Activated T-cell treated with anti-CD3 and anti-CD28 coated beads, Interleukin-2, amount 50 U/mL, for 72 hours (primary cell): ENCODE measurements at regions not wholly inside any gene's neighbourhood (a gene's known extent, or its start where the extent isn't known, plus 50 kb on each side); places are given as distances from the start of the nearest gene placed in this dataset.

Source experiments
- ATAC-seq, 2 donors: fragments of 150-1000 bp; cut with Tn5 transposase; replicated peaks in 1 of 2; 2 replicates each; pipeline ENCODE4 v1.10.0; 2021; ENCODE audit warnings: moderate library complexity in 2 of 2, mild to moderate bottlenecking in 1 of 2
- DNase-seq, 2 donors: peaks; one replicate each; pipeline ENCODE4 v3.0.0; 2021 to 2022; ENCODE audit warnings: mixed read lengths in 1 of 2
- H3K27ac Mint-ChIP-seq: one replicate; pipeline ENCODE4 v1.8.0; 2022; ENCODE audit warnings: mild to moderate bottlenecking, moderate library complexity, mixed read lengths
- H3K27me3 Mint-ChIP-seq: one replicate; pipeline ENCODE4 v1.8.0; 2022; ENCODE audit warnings: low read depth, mixed read lengths
- H3K36me3 Mint-ChIP-seq, 2 donors: one replicate each; pipeline ENCODE4 v1.8.0; 2022; ENCODE audit warnings: mixed read lengths in 2 of 2, mild to moderate bottlenecking in 1 of 2; ENCODE audit not compliant: insufficient read depth in 2 of 2
- H3K4me1 Mint-ChIP-seq: one replicate; pipeline ENCODE4 v1.8.0; 2022; ENCODE audit warnings: low read depth, mixed read lengths
- H3K4me3 Mint-ChIP-seq, 2 donors: one replicate each; pipeline ENCODE4 v1.8.0; 2022; ENCODE audit warnings: mild to moderate bottlenecking in 2 of 2, mixed read lengths in 2 of 2, moderate library complexity in 2 of 2
- H3K9me3 Mint-ChIP-seq, 2 donors: one replicate each; pipeline ENCODE4 v1.8.0; 2022; ENCODE audit warnings: mixed read lengths in 2 of 2

DNA sequence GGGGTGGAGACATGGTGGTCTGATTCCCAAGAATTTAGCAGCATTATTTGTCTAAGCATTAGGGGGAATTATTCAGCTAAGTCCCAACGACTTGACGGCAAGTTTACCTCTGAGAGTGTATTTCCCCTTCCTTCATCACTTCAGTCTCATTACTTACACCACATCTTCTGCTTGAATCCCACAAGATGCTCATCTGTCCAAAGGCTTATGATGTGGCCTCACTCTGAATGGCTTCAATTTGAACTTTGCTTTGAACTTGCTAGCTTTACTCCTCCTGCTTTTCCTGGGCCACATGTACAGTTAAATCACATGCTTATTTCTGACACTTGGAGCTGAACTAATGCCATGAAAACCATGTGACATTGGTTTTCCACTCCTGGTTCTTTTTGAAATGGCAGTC, 231.3 kb upstream of the SATB1 start:
- ATAC-seq (peak; percentile 61 to 67), DNase-seq (no peak)
- Mint-ChIP-seq H3K4me1 (peaks cover 95% of the 10 kb centered on the region), H3K27me3 (no peaks in the 10 kb centered on the region), H3K27ac (peak overlapping the region; percentile 99), H3K4me3 (peak overlapping the region; percentile 74 to 93), H3K36me3 (peaks cover 5 to 6% of the 10 kb centered on the region in 2 donors), H3K9me3 (peaks cover 1 to 9% of the 10 kb centered on the region in 2 donors)

DNA sequence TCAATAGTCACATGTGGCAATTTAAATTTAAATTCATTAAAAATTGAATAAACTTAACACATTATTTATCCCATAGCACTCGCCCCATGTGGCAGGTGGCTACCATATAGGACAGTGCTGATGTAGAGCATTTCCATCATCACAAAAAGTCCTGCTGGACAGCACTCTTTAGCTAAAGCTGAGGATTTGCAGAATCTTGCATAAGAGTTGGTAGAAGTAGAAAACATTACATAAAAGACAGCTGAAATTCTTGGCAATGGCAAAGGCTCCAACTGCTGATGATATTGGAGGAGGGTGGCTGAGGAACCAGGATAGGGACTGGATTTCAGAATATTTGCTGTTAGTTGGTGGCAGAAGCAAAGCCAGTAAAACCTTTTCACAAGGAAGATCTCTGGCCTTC, 230.7 kb upstream of the SATB1 start:
- peaks cover 1 to 3% of the 10 kb centered on the region in 2 donors for H3K9me3 Mint-ChIP-seq
- H3K36me3 Mint-ChIP-seq = peaks cover 0 to 1% of the 10 kb centered on the region in 2 donors
- H3K27me3 Mint-ChIP-seq = no peaks in the 10 kb centered on the region
- H3K27ac Mint-ChIP-seq = peak overlapping the region; percentile 99
- H3K4me1 Mint-ChIP-seq = peaks cover 95% of the 10 kb centered on the region
- DNase-seq = no peak
- peak overlapping the region; percentile 74 to 93 for H3K4me3 Mint-ChIP-seq
- no peak for ATAC-seq

DNA sequence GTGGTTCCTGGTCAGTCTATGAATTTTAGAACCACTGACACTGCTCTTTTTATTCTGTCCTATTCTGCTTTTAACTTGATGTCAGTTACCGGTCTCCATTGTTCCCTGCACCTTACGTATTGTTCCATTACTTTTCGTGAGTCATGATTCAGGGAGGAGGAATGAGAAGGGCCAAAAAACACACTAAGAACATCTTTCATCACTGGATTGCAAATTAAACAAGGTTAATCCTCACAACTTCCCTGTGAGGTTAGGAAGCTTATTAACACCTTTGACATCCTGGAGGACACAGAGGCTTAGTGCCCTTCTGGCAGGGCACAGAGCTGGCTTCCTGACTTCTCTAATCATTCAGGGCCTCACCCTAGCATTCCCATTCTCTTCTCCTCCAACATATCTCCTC, 227.6 kb upstream of the SATB1 start:
- peaks cover 0 to 1% of the 10 kb centered on the region in 2 donors for H3K36me3 Mint-ChIP-seq
- peaks cover 1 to 3% of the 10 kb centered on the region in 2 donors for H3K9me3 Mint-ChIP-seq
- ATAC-seq = no peak
- no peak overlapping the region for H3K4me3 Mint-ChIP-seq
- H3K27me3 Mint-ChIP-seq = no peaks in the 10 kb centered on the region
- H3K4me1 Mint-ChIP-seq = peaks cover 95% of the 10 kb centered on the region
- H3K27ac Mint-ChIP-seq = peak overlapping the region; percentile 99
- no peak for DNase-seq

DNA sequence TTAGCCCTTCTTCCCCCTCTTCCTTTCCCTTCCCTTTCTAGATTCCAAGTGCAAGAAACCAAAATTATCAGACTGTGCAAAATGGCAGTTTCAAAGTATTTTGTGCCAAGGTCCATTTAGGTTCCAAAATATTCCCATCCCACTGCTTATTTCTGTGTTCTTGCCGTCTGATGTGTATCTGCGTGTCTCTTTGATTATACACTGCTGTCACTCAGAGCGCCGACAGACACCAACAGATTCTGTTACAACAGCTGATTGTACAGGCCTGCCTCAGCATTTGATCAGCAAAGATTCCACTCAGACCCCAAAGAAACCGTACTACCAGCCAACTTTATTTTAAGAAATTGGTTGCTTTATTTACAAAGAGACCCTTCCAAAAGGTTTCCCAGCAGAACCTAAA, 225.6 kb upstream of the SATB1 start:
- H3K36me3 Mint-ChIP-seq = peaks cover 0 to 1% of the 10 kb centered on the region in 2 donors

DNA sequence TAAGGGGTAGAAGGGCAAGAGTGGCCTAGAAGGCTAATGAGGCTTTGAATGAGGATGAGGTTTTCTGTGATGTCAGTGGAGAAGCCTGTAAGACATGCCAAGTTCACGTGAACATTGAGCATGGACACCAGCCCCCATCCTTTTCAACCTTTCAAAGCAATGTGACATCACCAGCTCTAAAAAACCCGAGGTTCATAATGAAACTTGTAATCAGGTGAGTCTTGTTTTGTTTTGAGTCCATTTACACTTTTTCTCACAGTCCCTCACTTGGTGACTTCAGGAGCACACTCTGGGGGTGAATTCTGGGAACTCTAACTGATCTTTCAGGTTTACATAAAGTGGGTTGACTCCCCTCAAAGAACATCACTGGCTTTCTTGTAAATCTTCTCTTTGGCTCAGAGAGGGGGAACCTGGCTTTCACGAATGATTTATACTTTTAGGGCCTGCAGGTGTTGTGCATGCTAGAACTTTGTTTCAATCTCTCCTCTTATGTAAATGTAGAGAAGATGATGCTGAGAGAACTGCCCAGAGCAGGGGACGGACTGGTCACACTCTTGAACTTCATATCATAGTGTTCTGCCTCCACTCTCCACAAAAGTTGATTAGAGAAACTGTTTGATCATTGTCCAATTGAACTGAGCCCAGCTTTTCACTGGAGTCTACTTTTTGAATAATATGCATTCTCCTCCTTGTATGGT, 224.7 kb upstream of the SATB1 start:
- Mint-ChIP-seq H3K36me3 (peaks cover 0 to 1% of the 10 kb centered on the region in 2 donors), H3K4me3 (peak overlapping the region; percentile 64 to 68), H3K9me3 (peaks cover 1 to 3% of the 10 kb centered on the region in 2 donors), H3K27ac (peak overlapping the region; percentile 99), H3K4me1 (peaks cover 96% of the 10 kb centered on the region), H3K27me3 (no peaks in the 10 kb centered on the region)
- ATAC-seq (peak; percentile 75 to 77), DNase-seq (peak; percentile 78 to 81)

More for the DNA sequence above, 225.6 kb upstream of the SATB1 start:
- H3K4me1 Mint-ChIP-seq = peaks cover 95% of the 10 kb centered on the region
- peak overlapping the region; percentile 61 to 68 for H3K4me3 Mint-ChIP-seq
- DNase-seq (no peak), ATAC-seq (no peak)
- H3K27me3 Mint-ChIP-seq = no peaks in the 10 kb centered on the region
- peak overlapping the region; percentile 99 for H3K27ac Mint-ChIP-seq
- H3K9me3 Mint-ChIP-seq = peaks cover 1 to 3% of the 10 kb centered on the region in 2 donors

DNA sequence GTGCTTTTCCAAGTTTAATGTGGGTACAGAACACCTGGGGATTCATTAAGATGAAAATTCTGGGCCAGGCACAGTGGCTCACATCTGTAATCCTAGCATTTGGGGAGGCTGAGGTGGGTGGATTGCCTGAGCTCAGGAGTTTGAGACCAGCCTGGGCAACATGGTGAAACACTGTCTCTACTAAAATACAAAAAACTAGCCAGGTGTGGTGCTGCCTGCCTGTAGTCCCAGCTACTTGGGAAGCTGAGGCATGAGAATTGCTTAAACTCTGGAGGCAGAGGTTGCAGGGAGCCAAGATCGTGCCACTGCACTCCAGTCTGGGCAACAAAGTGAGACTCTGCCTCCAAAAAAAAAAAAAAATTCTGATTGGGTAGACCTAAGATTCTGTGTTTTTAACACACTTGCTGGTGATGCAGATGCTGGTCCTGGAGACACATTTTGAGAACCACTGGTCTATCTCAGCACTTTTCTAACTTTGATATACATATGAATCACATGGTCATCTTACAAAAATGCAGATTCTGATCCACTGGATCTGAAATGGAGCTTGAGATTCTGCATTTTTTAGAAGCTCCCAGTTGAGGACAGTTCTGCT, 223.8 kb upstream of the SATB1 start:
- Mint-ChIP-seq H3K27ac (peak overlapping the region; percentile 99), H3K27me3 (no peaks in the 10 kb centered on the region), H3K9me3 (peaks cover 3% of the 10 kb centered on the region in 2 donors), H3K4me3 (peak overlapping the region; percentile 32 to 68), H3K36me3 (peaks cover 1% of the 10 kb centered on the region in 2 donors), H3K4me1 (peaks cover 98% of the 10 kb centered on the region)
- DNase-seq (peak; percentile 31), ATAC-seq (peak; percentile 51 to 53)

DNA sequence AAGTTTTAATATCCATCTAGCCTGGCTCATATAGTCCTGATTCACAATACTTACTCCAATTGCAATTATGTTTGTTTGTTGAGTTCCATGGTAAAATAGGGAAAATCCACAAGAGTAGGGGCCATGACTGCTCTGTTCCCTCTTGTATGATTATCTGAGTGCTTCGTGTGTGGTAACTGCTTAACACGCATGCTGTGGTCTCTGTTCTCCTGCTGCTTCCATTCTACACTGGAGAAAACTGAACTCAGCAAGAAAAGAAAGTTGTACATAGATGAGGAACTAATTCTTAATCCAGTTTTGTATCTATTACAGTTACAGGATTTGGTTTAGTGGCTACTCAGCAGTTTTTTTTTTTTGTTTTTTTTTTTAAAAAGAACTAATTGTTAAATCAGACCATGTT, 223.0 kb upstream of the SATB1 start:
- peak overlapping the region; percentile 0 to 21 for H3K4me3 Mint-ChIP-seq

DNA sequence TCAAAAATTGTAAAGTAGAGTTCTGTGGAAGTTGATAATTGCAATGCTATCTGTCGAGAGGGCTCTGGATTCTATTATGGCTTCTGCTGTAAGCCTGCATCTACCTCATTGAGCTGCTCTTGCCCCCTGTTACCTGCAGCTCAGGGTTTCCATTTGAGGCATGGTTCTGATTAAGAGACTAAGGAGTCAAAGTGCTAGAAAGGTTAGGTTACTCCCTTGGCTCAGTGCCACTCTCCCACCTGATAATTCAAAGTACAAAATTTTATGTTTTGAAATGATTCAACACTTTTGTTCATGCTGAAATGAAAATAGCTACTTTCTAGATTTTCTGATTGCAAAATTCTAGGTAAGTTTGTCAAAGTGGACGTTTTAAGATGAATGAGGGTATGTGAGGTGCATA, 220.5 kb upstream of the SATB1 start:
- DNase-seq (peak; percentile 78 to 79), ATAC-seq (peak; percentile 50 to 55)
- peak overlapping the region; percentile 99 for H3K27ac Mint-ChIP-seq
- peak overlapping the region; percentile 50 to 79 for H3K4me3 Mint-ChIP-seq
- peaks cover 93% of the 10 kb centered on the region for H3K4me1 Mint-ChIP-seq
- H3K27me3 Mint-ChIP-seq = no peaks in the 10 kb centered on the region
- peaks cover 6 to 13% of the 10 kb centered on the region in 2 donors for H3K9me3 Mint-ChIP-seq
- H3K36me3 Mint-ChIP-seq = peaks cover 17 to 19% of the 10 kb centered on the region in 2 donors

More for the DNA sequence above, 223.0 kb upstream of the SATB1 start:
- ATAC-seq (no peak), DNase-seq (no peak)
- peak overlapping the region; percentile 99 for H3K27ac Mint-ChIP-seq
- H3K9me3 Mint-ChIP-seq = peaks cover 3% of the 10 kb centered on the region in 2 donors
- H3K27me3 Mint-ChIP-seq = no peaks in the 10 kb centered on the region
- H3K36me3 Mint-ChIP-seq = peaks cover 1 to 3% of the 10 kb centered on the region in 2 donors
- peaks cover 100% of the 10 kb centered on the region for H3K4me1 Mint-ChIP-seq

DNA sequence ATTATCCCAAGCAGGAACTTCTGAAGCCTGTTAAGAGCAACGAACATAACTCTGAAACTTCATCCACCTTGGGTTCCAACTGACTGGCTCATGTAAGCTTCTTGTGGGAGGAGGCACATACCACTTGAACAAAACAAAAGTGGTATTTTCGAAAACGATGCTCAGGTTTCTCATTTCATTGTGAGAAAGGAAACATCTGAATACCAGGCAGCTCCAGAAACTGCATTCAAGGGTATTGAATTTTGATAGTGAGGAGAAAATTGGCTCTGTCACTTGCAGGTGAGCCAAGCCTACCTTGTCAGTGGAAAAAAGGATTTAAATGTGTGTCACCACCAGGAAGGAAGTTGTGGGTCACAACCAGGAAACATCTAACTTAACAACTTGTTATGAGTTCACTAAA, 218.1 kb upstream of the SATB1 start:
- DNase-seq = no peak
- H3K27me3 Mint-ChIP-seq = no peaks in the 10 kb centered on the region
- peak in 1 of 2 donors; percentile 24 for ATAC-seq
- H3K9me3 Mint-ChIP-seq = peaks cover 6 to 13% of the 10 kb centered on the region in 2 donors
- peak overlapping the region; percentile 50 to 79 for H3K4me3 Mint-ChIP-seq
- peaks cover 18 to 25% of the 10 kb centered on the region in 2 donors for H3K36me3 Mint-ChIP-seq
- peak overlapping the region; percentile 99 for H3K27ac Mint-ChIP-seq
- H3K4me1 Mint-ChIP-seq = peaks cover 74% of the 10 kb centered on the region

DNA sequence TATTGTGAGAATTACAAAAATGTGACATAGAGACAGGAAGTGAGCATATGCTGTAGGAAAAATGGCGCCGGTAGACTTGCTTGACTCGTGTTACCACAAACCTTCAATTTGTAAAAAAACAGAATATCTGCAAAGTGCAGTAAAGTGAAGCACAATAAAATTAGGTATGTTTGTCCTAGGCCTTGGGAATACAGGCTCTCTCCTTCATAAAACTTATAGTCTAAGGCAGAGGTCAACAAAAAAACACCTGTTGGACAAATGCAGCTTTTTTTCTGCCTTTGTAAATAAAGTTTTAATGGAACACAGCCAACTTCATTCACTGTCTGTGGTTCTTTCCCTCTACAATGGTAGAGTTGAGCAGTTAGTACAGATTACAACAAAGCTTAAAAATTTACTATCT, 216.8 kb upstream of the SATB1 start:
- Mint-ChIP-seq H3K4me3 (no peak overlapping the region), H3K36me3 (peaks cover 20 to 28% of the 10 kb centered on the region in 2 donors), H3K9me3 (peaks cover 10 to 19% of the 10 kb centered on the region in 2 donors), H3K27ac (peak overlapping the region; percentile 99), H3K27me3 (no peaks in the 10 kb centered on the region), H3K4me1 (peaks cover 60% of the 10 kb centered on the region)
- ATAC-seq = no peak
- no peak for DNase-seq

DNA sequence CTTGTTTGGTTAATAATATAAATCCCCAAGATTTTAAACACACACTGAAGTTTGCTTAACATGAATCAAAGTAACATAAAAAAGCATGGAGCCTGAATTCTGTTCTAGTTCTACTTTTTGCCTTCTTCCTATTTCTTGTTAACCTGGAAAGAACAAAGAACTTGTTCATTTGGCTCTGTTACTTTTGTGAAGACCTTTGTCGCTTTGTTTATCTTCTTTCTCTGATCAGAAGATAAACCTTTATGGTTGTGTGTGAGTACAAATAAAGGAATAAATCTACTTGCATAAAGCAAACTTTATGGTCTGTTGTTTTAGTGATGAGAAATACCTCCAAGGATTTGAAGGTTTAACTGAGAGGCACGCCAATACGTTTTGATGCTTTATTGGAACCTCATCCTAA, 210.1 kb upstream of the SATB1 start:
- ATAC-seq = no peak
- peaks cover 7% of the 10 kb centered on the region for H3K4me1 Mint-ChIP-seq

DNA sequence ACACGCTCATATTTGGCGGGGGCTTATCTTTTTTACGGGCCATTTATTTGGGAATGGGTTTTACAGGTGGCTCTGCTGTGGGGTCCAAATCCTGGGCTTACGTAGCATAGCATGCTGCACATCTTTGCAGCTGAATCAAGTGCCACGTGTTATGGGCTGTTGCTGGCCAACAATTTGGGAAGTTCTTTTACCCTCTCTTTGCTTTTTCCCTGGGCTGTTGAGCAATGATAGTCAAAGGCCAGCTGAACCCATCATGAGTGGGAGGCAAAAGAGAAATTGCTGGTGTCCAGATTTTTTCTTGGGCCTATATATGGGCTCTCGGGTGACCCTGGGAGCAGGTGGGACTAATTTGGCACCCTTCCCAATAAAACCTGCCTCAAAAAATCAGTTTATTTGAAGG, 209.3 kb upstream of the SATB1 start:
- ATAC-seq = no peak
- Mint-ChIP-seq H3K27me3 (no peaks in the 10 kb centered on the region), H3K27ac (no peak overlapping the region), H3K4me1 (peaks cover 4% of the 10 kb centered on the region), H3K36me3 (peaks cover 3% of the 10 kb centered on the region in 2 donors), H3K9me3 (peaks cover 7 to 9% of the 10 kb centered on the region in 2 donors), H3K4me3 (no peak overlapping the region)
- no peak for DNase-seq

More for the DNA sequence above, 210.1 kb upstream of the SATB1 start:
- H3K27ac Mint-ChIP-seq = no peak overlapping the region
- peaks cover 3 to 5% of the 10 kb centered on the region in 2 donors for H3K36me3 Mint-ChIP-seq
- no peaks in the 10 kb centered on the region for H3K27me3 Mint-ChIP-seq
- H3K4me3 Mint-ChIP-seq = no peak overlapping the region
- peaks cover 7 to 9% of the 10 kb centered on the region in 2 donors for H3K9me3 Mint-ChIP-seq
- no peak for DNase-seq

DNA sequence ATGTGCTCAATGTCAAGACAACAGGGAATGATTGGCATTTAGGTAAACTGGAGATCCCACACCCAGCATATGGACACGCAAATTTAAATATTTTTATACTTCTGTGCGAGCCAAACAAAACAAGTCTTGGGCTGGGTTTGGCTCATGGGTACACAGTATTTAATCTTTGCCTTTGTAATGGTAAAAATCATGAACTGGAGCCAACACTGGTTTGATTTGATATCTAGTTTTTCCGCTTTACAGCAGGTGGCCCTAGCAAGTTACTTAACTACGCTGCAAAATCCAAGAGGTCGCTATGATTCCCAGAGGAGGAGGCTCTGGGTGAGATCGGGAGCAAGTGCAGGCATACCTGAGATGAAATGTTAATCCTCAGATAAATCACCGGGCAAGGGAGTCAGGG, 207.9 kb upstream of the SATB1 start:
- H3K27me3 Mint-ChIP-seq = no peaks in the 10 kb centered on the region

More for the DNA sequence above, 207.9 kb upstream of the SATB1 start:
- H3K27ac Mint-ChIP-seq = no peak overlapping the region
- H3K36me3 Mint-ChIP-seq = peaks cover 2 to 3% of the 10 kb centered on the region in 2 donors
- ATAC-seq = no peak
- DNase-seq = no peak
- H3K9me3 Mint-ChIP-seq = peaks cover 6 to 7% of the 10 kb centered on the region in 2 donors
- H3K4me1 Mint-ChIP-seq = peaks cover 4% of the 10 kb centered on the region
- H3K4me3 Mint-ChIP-seq = no peak overlapping the region
